HG03457 (cell line): ENCODE measurements at regions not wholly inside any gene's neighbourhood (a gene's known extent, or its start where the extent isn't known, plus 50 kb on each side); places are given as distances from the start of the nearest gene placed in this dataset.

ENCODE experiments used
- ATAC-seq: cut with Tn5 transposase; IDR thresholded peaks from one replicate; pipeline ENCODE4 v1.9.1; 2021; ENCODE audit warnings: moderate number of reproducible peaks; ENCODE audit not compliant: unreplicated experiment

- ATAC-seq = no peak
Measured at GRCh38 chr16:65936096-65936495, 430.4 kb upstream of the CDH5 start.

- ATAC-seq = no peak
Measured at GRCh38 chr16:65934443-65934842, 432.0 kb upstream of the CDH5 start.

- ATAC-seq = no peak
Measured at GRCh38 chr16:65933703-65934102, 432.8 kb upstream of the CDH5 start.

GRCh38 chr16:65932350-65933072, 434.0 kb upstream of the CDH5 start:
- ATAC-seq = no peak

- no peak for ATAC-seq
Measured at GRCh38 chr16:65922923-65923322, 443.6 kb upstream of the CDH5 start.

- ATAC-seq = no peak
Measured at GRCh38 chr16:65919986-65920376, 446.5 kb upstream of the CDH5 start.

- no peak for ATAC-seq
Measured at GRCh38 chr16:65919145-65919985, 447.1 kb upstream of the CDH5 start.

- no peak for ATAC-seq
Measured at GRCh38 chr16:65917466-65917865, 449.0 kb upstream of the CDH5 start.

- ATAC-seq = no peak
Measured at GRCh38 chr16:65916995-65917394, 449.5 kb upstream of the CDH5 start.

GRCh38 chr16:65910291-65910690, 456.2 kb upstream of the CDH5 start:
- no peak for ATAC-seq

GRCh38 chr16:65909310-65910050, 457.0 kb upstream of the CDH5 start:
- ATAC-seq = no peak

GRCh38 chr16:65908568-65908967, 457.9 kb upstream of the CDH5 start:
- ATAC-seq = no peak

GRCh38 chr16:65905331-65905730, 461.2 kb upstream of the CDH5 start:
- no peak for ATAC-seq

GRCh38 chr16:65896448-65897153, 469.9 kb upstream of the CDH5 start:
- ATAC-seq = no peak

GRCh38 chr16:65895906-65896305, 470.6 kb upstream of the CDH5 start:
- no peak for ATAC-seq

- no peak for ATAC-seq
Measured at GRCh38 chr16:65895486-65895885, 471.0 kb upstream of the CDH5 start.

- ATAC-seq = no peak
Measured at GRCh38 chr16:65890203-65890602, 476.3 kb upstream of the CDH5 start.

GRCh38 chr16:65889533-65889966, 476.9 kb upstream of the CDH5 start:
- no peak for ATAC-seq

- ATAC-seq = no peak
Measured at GRCh38 chr16:65888201-65888600, 478.3 kb upstream of the CDH5 start.

GRCh38 chr16:65884018-65884417, 482.5 kb upstream of the CDH5 start:
- no peak for ATAC-seq

GRCh38 chr16:65878347-65878746, 488.1 kb upstream of the CDH5 start:
- no peak for ATAC-seq
